GM12872 (cell line): ENCODE measurements at regions not wholly inside any gene's neighbourhood (a gene's known extent, or its start where the extent isn't known, plus 50 kb on each side); places are given as distances from the start of the nearest gene placed in this dataset.

Experiments
- CTCF ChIP-seq: IDR thresholded peaks from 3 replicates; pipeline ENCODE4 v1.5.1; 2011; ENCODE audit warnings: low read depth, mild to moderate bottlenecking, low read length, moderate library complexity; ENCODE audit not compliant: insufficient read depth

GRCh38 chrX:120731386-120731785, 101.5 kb upstream of the C1GALT1C1 start:
- TF ChIP-seq CTCF, result no peak

- no peak for TF ChIP-seq CTCF
These were observed 98.1 kb upstream of the C1GALT1C1 start for GRCh38 chrX:120727911-120728310.

- no peak for TF ChIP-seq CTCF
These were observed 97.6 kb upstream of the C1GALT1C1 start for GRCh38 chrX:120727452-120727851.

- TF ChIP-seq CTCF, result no peak
These were observed 96.4 kb upstream of the C1GALT1C1 start for GRCh38 chrX:120726294-120726693.

GRCh38 chrX:120725874-120726273, 96.0 kb upstream of the C1GALT1C1 start:
- no peak for TF ChIP-seq CTCF

- TF ChIP-seq CTCF, result no peak
These were observed 89.8 kb upstream of the C1GALT1C1 start for GRCh38 chrX:120719622-120720021.

GRCh38 chrX:120718969-120719368, 89.1 kb upstream of the C1GALT1C1 start:
- no peak for TF ChIP-seq CTCF

- no peak for TF ChIP-seq CTCF
These were observed 67.2 kb upstream of the C1GALT1C1 start for GRCh38 chrX:120697053-120697452.
